Omental fat pad (tissue), 3 donors: ENCODE measurements at regions not wholly inside any gene's neighbourhood (a gene's known extent, or its start where the extent isn't known, plus 50 kb on each side); places are given as distances from the start of the nearest gene placed in this dataset.

Source experiments
- ATAC-seq: fragments of 150-250 bp; one replicate; pipeline ENCODE4 v1.9.1; 2016; ENCODE audit warnings: mild to moderate bottlenecking, moderate library complexity; ENCODE audit not compliant: low FRiP score
- DNase-seq: peaks from one replicate; pipeline ENCODE4 v3.0.0-alpha.2; 2019; ENCODE audit warnings: low spot score
- CTCF ChIP-seq, 3 donors: fragments of 450-650 bp; IDR thresholded peaks; one replicate each; pipeline ENCODE4 v1.5.1; 2016 to 2017; ENCODE audit warnings: antibody characterized with exemption in 3 of 3, mild to moderate bottlenecking in 3 of 3, moderate library complexity in 2 of 3

DNA sequence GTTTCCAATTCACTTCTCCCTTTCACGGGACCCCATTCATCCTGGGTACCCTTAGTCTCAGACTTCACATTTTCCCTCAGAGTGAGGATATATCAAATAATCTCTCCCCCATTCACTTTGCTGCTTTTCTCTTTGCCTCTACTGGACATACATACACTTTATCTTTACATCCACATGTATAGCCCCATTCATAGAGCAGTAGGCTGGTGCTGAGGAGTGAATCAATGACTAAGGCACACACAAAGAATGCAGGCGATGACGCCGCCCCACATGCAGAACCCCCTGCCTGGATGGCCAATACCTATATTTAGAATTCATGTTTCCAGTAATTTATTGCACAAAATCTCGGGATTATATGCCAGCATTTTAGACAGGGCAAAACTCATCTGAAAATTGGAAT lies 554.3 kb upstream of the TENM3 start:
- ATAC-seq (no peak), DNase-seq (no peak)
- no peak for TF ChIP-seq CTCF (IDR thresholded peaks at IDR 0.05)

- DNase-seq: no peak
- ATAC-seq: no peak
- TF ChIP-seq CTCF (IDR thresholded peaks at IDR 0.05): no peak
These were observed 552.7 kb upstream of the TENM3 start for GRCh38 chr4:181690498-181690897.

DNA sequence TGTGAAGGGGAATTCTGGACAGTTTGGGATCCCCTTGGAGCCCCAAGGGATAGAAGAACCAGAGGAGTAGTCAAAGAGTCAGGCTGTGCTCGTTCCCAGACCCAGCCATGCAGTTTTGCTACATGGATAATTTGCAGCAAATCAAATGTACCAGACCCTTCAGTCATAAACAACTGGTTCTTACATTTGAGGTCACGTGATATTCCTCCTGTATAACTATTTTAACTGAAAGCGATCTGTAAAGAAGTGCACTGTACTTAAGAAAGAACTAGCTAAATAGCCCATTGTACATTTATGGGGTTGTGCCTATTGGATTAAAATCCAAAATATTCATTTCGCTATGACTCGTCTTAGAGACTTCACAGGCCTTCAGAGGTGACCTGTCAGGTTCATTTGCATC lies 550.2 kb upstream of the TENM3 start:
- DNase-seq (no peak), ATAC-seq (no peak)
- no peak for TF ChIP-seq CTCF (IDR thresholded peaks at IDR 0.05)

DNA sequence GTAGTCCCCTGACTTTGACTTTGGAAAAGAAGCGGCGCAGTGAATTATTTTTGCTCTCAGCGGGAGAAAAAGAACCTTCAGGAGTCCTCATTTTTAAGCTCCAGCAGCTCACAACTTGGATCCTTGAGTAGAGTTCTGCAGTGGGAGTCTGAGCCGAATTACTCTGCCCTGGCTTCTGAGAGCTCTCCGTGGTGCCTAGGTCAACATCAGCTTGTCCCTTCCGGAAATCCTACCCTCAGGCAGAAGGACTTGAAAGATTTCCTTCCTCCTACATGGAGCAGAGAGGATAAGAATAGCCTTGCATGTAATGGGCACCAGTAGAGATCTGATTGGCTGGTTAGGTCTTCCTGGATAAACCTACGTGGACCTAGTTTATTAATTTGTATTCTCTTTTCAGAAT lies 549.7 kb upstream of the TENM3 start:
- no peak for TF ChIP-seq CTCF (IDR thresholded peaks at IDR 0.05)
- ATAC-seq (no peak), DNase-seq (no peak)

- ATAC-seq (no peak), DNase-seq (no peak)
- TF ChIP-seq CTCF (IDR thresholded peaks at IDR 0.05): no peak
These were observed 545.0 kb upstream of the TENM3 start for GRCh38 chr4:181698221-181698620.

DNA sequence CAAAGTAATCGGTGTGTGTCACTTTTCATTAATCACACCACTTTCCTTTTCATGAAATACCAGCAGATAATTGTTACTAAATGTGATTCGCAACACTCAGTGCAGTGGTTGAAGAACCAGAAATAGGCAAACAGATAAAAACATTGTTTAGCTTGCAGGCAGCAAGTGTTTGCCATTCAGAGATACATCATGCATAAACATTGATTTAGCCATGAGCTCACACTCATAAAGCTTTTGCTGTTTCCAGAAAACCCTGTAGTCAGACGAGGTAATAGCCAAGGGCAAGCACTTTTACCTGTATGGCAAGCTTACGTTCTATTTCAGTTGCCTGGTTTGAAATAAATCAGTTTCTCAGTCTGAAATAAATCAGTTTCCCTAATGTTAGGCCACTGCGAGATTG lies 542.0 kb upstream of the TENM3 start:
- ATAC-seq (no peak), DNase-seq (no peak)
- TF ChIP-seq CTCF (IDR thresholded peaks at IDR 0.05): no peak

DNA sequence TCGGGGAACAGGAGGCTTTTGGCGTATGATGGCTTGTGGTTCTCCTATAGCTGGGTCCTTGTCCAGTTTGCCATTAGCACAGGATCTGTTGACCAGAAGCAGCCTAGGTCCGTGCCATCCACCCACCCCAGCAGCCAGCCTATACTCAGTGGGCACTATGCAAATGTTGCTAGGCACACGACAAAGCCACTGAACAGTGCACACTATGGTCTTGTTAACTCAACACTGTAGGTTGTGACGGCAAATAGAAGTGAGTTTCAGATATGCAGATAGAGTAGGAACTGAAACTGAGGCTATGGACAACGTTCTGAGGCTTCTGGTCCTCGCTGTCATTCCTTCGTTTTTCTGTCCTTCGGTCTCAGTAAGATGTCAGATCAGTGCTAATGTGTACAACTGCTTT lies 541.3 kb upstream of the TENM3 start:
- ATAC-seq: no peak
- DNase-seq: no peak
- TF ChIP-seq CTCF (IDR thresholded peaks at IDR 0.05): no peak
